MM.1S (cell line): ENCODE measurements at regions not wholly inside any gene's neighbourhood (a gene's known extent, or its start where the extent isn't known, plus 50 kb on each side); places are given as distances from the start of the nearest gene placed in this dataset.

ENCODE experiments used
- DNase-seq: peaks from one replicate; pipeline ENCODE4 v3.0.0-alpha.2; 2015
- H2AFZ ChIP-seq: fragments of 300-600 bp; sonication (generic); 2 replicates; pipeline ENCODE4 v1.6.0; 2016; ENCODE audit warnings: antibody characterized with exemption, low read length
- H3F3A ChIP-seq: fragments of 300-600 bp; sonication (generic); 2 replicates; pipeline ENCODE4 v1.6.1; 2016; ENCODE audit warnings: mild to moderate bottlenecking, antibody characterized with exemption, low read length, moderate library complexity, mixed read lengths; ENCODE audit not compliant: insufficient read depth
- H3K27ac ChIP-seq: fragments of 300-600 bp; sonication (generic); 2 replicates; pipeline ENCODE4 v1.5.1; 2016; ENCODE audit warnings: mild to moderate bottlenecking, low read length
- H3K27me3 ChIP-seq: fragments of 300-600 bp; sonication (generic); replicated peaks from 2 replicates; pipeline ENCODE4 v1.6.0; 2016; ENCODE audit warnings: low read length; ENCODE audit not compliant: insufficient read depth
- H3K36me3 ChIP-seq: fragments of 300-600 bp; sonication (generic); replicated peaks from 2 replicates; pipeline ENCODE4 v1.6.1; 2016; ENCODE audit warnings: mild to moderate bottlenecking, low read length, mixed read lengths; ENCODE audit not compliant: insufficient read depth
- H3K4me1 ChIP-seq: fragments of 300-600 bp; sonication (generic); 2 replicates; pipeline ENCODE4 v1.6.1; 2016; ENCODE audit warnings: low read length, mixed read lengths
- H3K4me2 ChIP-seq: fragments of 300-600 bp; sonication (generic); 2 replicates; pipeline ENCODE4 v1.6.0; 2016; ENCODE audit warnings: low read depth, low read length
- H3K4me3 ChIP-seq: fragments of 300-600 bp; sonication (generic); 2 replicates; pipeline ENCODE4 v1.5.1; 2016; ENCODE audit warnings: low read length, mixed read lengths
- H3K79me2 ChIP-seq: fragments of 300-600 bp; sonication (generic); 2 replicates; pipeline ENCODE4 v1.6.1; 2016; ENCODE audit warnings: mixed run types, low read length, mixed read lengths
- H3K9ac ChIP-seq: fragments of 300-600 bp; sonication (generic); 2 replicates; pipeline ENCODE4 v1.6.1; 2016; ENCODE audit warnings: low read length, mixed read lengths
- H3K9me2 ChIP-seq: fragments of 300-600 bp; sonication (generic); replicated peaks from 2 replicates; pipeline ENCODE4 v1.6.1; 2016; ENCODE audit warnings: mild to moderate bottlenecking, low read length, mixed read lengths; ENCODE audit not compliant: insufficient read depth
- H3K9me3 ChIP-seq: fragments of 300-600 bp; sonication (generic); replicated peaks from 2 replicates; pipeline ENCODE4 v1.6.1; 2016; ENCODE audit warnings: mild to moderate bottlenecking, low read length, mixed read lengths; ENCODE audit not compliant: insufficient read depth
- H4K20me1 ChIP-seq: fragments of 300-600 bp; sonication (generic); 2 replicates; pipeline ENCODE4 v1.6.1; 2016; ENCODE audit warnings: mild to moderate bottlenecking, low read length, moderate library complexity, mixed read lengths; ENCODE audit not compliant: insufficient read depth
- EZH2 ChIP-seq: fragments of 300-600 bp; sonication (generic); optimal IDR thresholded peaks from 2 replicates; pipeline ENCODE3; 2017; ENCODE audit warnings: low read depth, mild to moderate bottlenecking, antibody characterized with exemption, low read length, mixed read lengths
- EZH2phosphoT487 ChIP-seq: fragments of 300-600 bp; sonication (generic); IDR thresholded peaks from 2 replicates; pipeline ENCODE4 v1.6.1; 2018; ENCODE audit warnings: antibody characterized with exemption, low read length
- TF ChIP-seq, protein P1 (sequence below): fragments of 300-600 bp; sonication (generic); IDR thresholded peaks from 2 replicates; pipeline ENCODE4 v1.5.1; 2016; ENCODE audit warnings: antibody characterized with exemption, low read length, mixed read lengths

DNA sequence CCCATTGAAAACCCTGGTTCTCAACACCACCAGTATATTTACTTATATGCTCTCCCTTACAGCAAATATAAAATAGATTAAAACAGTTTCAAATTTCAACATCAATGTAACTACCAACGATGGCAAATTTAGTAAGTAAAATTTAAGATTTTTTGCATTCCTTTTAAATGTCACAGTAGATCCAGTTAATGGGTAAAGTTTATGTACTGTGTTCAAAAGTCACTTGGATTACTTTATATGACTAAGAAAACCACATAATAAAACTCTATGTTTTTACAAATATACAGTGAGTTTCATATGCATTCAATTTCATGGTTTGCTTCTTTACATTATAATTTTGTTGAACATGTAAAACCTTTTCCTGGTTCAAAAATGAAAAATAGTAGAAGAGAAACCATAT is 364.6 kb downstream of the AASDHPPT start:
- Histone ChIP-seq H3K36me3 (no peaks in the 10 kb centered on the region), H3K9ac (no peak overlapping the region), H4K20me1 (no peaks in the 10 kb centered on the region), H3K9me2 (no peaks in the 10 kb centered on the region), H3K9me3 (no peaks in the 10 kb centered on the region), H3F3A (no peaks in the 10 kb centered on the region), H3K27me3 (no peaks in the 10 kb centered on the region), H3K27ac (no peak overlapping the region), H3K79me2 (no peaks in the 10 kb centered on the region), H3K4me2 (no peak overlapping the region), H3K4me1 (no peaks in the 10 kb centered on the region), H2AFZ (no peak overlapping the region), H3K4me3 (no peak overlapping the region)
- DNase-seq = no peak
- TF ChIP-seq EZH2phosphoT487 (no peak), EZH2 (no peak)
- TF ChIP-seq, protein P1, sequence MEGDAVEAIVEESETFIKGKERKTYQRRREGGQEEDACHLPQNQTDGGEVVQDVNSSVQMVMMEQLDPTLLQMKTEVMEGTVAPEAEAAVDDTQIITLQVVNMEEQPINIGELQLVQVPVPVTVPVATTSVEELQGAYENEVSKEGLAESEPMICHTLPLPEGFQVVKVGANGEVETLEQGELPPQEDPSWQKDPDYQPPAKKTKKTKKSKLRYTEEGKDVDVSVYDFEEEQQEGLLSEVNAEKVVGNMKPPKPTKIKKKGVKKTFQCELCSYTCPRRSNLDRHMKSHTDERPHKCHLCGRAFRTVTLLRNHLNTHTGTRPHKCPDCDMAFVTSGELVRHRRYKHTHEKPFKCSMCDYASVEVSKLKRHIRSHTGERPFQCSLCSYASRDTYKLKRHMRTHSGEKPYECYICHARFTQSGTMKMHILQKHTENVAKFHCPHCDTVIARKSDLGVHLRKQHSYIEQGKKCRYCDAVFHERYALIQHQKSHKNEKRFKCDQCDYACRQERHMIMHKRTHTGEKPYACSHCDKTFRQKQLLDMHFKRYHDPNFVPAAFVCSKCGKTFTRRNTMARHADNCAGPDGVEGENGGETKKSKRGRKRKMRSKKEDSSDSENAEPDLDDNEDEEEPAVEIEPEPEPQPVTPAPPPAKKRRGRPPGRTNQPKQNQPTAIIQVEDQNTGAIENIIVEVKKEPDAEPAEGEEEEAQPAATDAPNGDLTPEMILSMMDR = no peak

DNA sequence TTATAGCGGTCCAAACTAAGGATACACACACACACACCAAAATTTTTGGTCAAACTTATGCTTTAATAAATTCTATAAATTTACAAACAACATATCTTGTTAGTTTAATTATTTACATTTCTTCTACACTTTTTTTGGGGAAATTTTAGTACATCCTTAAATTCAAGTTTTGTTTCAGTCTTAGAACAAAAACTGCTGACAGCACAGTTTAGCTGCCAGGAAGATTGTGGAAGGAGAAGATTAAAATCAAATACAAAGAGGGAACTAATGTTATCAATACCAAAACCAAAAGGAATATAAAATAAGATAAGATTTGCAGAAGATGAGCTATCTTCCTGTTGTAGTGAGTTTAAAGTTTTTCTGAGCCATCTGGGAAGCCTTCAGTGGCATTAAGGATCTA is 368.8 kb downstream of the AASDHPPT start:
- H3K9ac ChIP-seq = no peak overlapping the region
- no peaks in the 10 kb centered on the region for H4K20me1 ChIP-seq
- no peaks in the 10 kb centered on the region for H3F3A ChIP-seq
- H3K9me3 ChIP-seq = no peaks in the 10 kb centered on the region
- TF ChIP-seq, protein P1 = no peak
- TF ChIP-seq EZH2phosphoT487 = no peak
- TF ChIP-seq EZH2 = no peak
- H3K4me2 ChIP-seq = no peak overlapping the region
- H3K9me2 ChIP-seq = no peaks in the 10 kb centered on the region
- H3K79me2 ChIP-seq = no peaks in the 10 kb centered on the region
- H3K4me3 ChIP-seq = no peak overlapping the region
- no peaks in the 10 kb centered on the region for H3K36me3 ChIP-seq
- no peaks in the 10 kb centered on the region for H3K4me1 ChIP-seq
- H3K27me3 ChIP-seq = no peaks in the 10 kb centered on the region
- no peak overlapping the region for H3K27ac ChIP-seq
- no peak for DNase-seq
- H2AFZ ChIP-seq = no peak overlapping the region

DNA sequence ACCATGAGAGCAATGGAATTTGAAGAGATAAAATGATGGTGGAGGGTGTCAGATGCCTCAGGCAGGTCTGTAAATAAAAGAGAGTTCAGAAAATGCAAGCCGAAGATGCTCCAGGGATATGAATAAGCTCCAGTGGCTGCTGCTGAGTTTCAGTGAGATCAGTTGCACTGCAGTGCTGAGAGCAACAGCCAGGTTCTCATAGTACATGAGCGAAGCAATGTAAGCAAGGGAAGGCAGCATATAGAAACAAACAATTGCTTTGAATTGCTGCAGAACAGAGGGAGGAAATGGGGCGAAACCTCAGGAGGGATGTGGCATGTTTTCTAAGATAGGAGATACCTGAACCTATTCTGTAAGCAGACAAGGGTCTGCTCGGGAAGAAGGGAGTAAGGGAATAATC is 369.5 kb downstream of the AASDHPPT start:
- no peaks in the 10 kb centered on the region for H4K20me1 ChIP-seq
- no peaks in the 10 kb centered on the region for H3K79me2 ChIP-seq
- no peaks in the 10 kb centered on the region for H3K36me3 ChIP-seq
- H3K27ac ChIP-seq = no peak overlapping the region
- no peaks in the 10 kb centered on the region for H3K4me1 ChIP-seq
- no peak overlapping the region for H3K4me3 ChIP-seq
- no peak overlapping the region for H3K4me2 ChIP-seq
- H3K27me3 ChIP-seq = no peaks in the 10 kb centered on the region
- no peak for DNase-seq
- no peak for TF ChIP-seq EZH2
- TF ChIP-seq, protein P1 = no peak
- TF ChIP-seq EZH2phosphoT487 = no peak
- no peaks in the 10 kb centered on the region for H3K9me2 ChIP-seq
- no peaks in the 10 kb centered on the region for H3F3A ChIP-seq
- no peak overlapping the region for H2AFZ ChIP-seq
- H3K9ac ChIP-seq = no peak overlapping the region
- H3K9me3 ChIP-seq = no peaks in the 10 kb centered on the region
